Astrocyte (in vitro differentiated cells and primary cell): ENCODE measurements at regions not wholly inside any gene's neighbourhood (a gene's known extent, or its start where the extent isn't known, plus 50 kb on each side); places are given as distances from the start of the nearest gene placed in this dataset.

Source experiments
- DNase-seq: peaks from one replicate; pipeline ENCODE4 v3.0.0-alpha.2; 2010; ENCODE audit warnings: low read depth
- FAIRE-seq: peaks from 2 replicates; lab custom pipeline; 2011; peaks lifted over from hg19 to GRCh38; lab: Jason Lieb, UNC
- H2AFZ ChIP-seq: 2 replicates; pipeline ENCODE4 v1.6.0; 2012; ENCODE audit warnings: low read depth, low read length, inconsistent platforms
- H3K27ac ChIP-seq: 2 replicates; pipeline ENCODE4 v1.5.1; 2011; ENCODE audit warnings: low read depth, low read length, inconsistent platforms
- H3K27me3 ChIP-seq: 2 replicates; pipeline ENCODE4 v1.6.0; 2011; ENCODE audit warnings: low read length, inconsistent platforms; ENCODE audit not compliant: insufficient read depth
- H3K36me3 ChIP-seq: 2 replicates; pipeline ENCODE4 v1.5.1; 2011; ENCODE audit warnings: low read length, inconsistent platforms; ENCODE audit not compliant: insufficient read depth
- H3K4me1 ChIP-seq: 2 replicates; pipeline ENCODE4 v1.5.1; 2011; ENCODE audit warnings: low read length, inconsistent platforms; ENCODE audit not compliant: insufficient read depth
- H3K4me2 ChIP-seq: 2 replicates; pipeline ENCODE4 v1.6.0; 2012; ENCODE audit warnings: low read length, inconsistent platforms
- H3K4me3 ChIP-seq: 2 replicates; pipeline ENCODE4 v1.5.1; 2011; ENCODE audit warnings: low read depth, mild to moderate bottlenecking, low read length, inconsistent platforms; ENCODE audit not compliant: insufficient read depth
- H3K79me2 ChIP-seq: 2 replicates; pipeline ENCODE4 v1.6.0; 2012; ENCODE audit warnings: mild to moderate bottlenecking, low read length, inconsistent platforms; ENCODE audit not compliant: insufficient read depth
- H3K9ac ChIP-seq: 2 replicates; pipeline ENCODE4 v1.6.0; 2012; ENCODE audit warnings: mild to moderate bottlenecking, low read length, inconsistent platforms
- H3K9me3 ChIP-seq: 2 replicates; pipeline ENCODE4 v1.5.1; 2012; ENCODE audit warnings: low read depth, mild to moderate bottlenecking, low read length, inconsistent platforms; ENCODE audit not compliant: insufficient read depth
- H4K20me1 ChIP-seq: 2 replicates; pipeline ENCODE4 v1.6.0; 2012; ENCODE audit warnings: low read length, inconsistent platforms; ENCODE audit not compliant: insufficient read depth
- H3K27ac Mint-ChIP-seq: one replicate; pipeline ENCODE4 v1.8.0; 2021; ENCODE audit warnings: mild to moderate bottlenecking, mixed read lengths; ENCODE audit not compliant: unreplicated experiment
- H3K27me3 Mint-ChIP-seq: one replicate; pipeline ENCODE4 v1.8.0; 2021; ENCODE audit warnings: low read depth, mixed read lengths; ENCODE audit not compliant: unreplicated experiment
- H3K36me3 Mint-ChIP-seq: one replicate; pipeline ENCODE4 v1.8.0; 2021; ENCODE audit warnings: low read depth, mixed read lengths; ENCODE audit not compliant: unreplicated experiment
- H3K4me1 Mint-ChIP-seq: one replicate; pipeline ENCODE4 v1.8.0; 2021; ENCODE audit warnings: low read depth, mixed read lengths; ENCODE audit not compliant: unreplicated experiment
- H3K4me3 Mint-ChIP-seq: one replicate; pipeline ENCODE4 v1.8.0; 2021; ENCODE audit warnings: mild to moderate bottlenecking, moderate library complexity, mixed read lengths; ENCODE audit not compliant: unreplicated experiment
- H3K9me3 Mint-ChIP-seq: one replicate; pipeline ENCODE4 v1.8.0; 2021; ENCODE audit warnings: mild to moderate bottlenecking, mixed read lengths; ENCODE audit not compliant: unreplicated experiment
- EZH2 ChIP-seq: IDR thresholded peaks from 2 replicates; pipeline ENCODE4 v1.6.1; 2012; ENCODE audit warnings: mild to moderate bottlenecking, low read length, inconsistent platforms; ENCODE audit not compliant: insufficient read depth
- TF ChIP-seq, protein P1 (sequence below): IDR thresholded peaks from 2 replicates; pipeline ENCODE4 v1.5.1; 2011; ENCODE audit warnings: low read depth, mild to moderate bottlenecking, inconsistent platforms, low read length, moderate library complexity; ENCODE audit not compliant: insufficient read depth

DNA sequence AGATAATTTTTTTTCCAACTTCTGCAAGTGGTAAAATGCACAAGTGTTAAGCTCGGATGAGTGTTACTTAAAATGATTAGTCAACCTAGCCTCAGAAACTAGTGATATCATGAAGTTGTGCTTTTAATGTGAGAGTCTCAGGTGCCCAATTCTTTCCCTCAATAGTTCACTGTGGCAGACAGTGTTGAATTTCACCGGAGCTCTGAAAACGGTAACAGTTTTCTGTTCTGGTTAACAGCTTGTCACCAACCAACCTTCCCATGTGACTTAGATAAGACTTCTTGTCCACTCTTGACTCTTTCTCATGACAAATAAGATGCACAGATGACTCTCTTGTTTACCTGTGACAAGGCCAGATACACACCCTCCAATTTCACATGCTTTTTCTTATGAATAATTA, 125.5 kb downstream of the OSTF1 start:
- Histone ChIP-seq H3K79me2 (no peaks in the 10 kb centered on the region), H3K4me2 (no peak overlapping the region), H3K4me3 (no peak overlapping the region), H3K36me3 (no peaks in the 10 kb centered on the region), H2AFZ (no peak overlapping the region), H3K9me3 (no peaks in the 10 kb centered on the region), H3K27me3 (no peaks in the 10 kb centered on the region), H4K20me1 (no peaks in the 10 kb centered on the region), H3K9ac (no peak overlapping the region), H3K27ac (no peak overlapping the region), H3K4me1 (no peaks in the 10 kb centered on the region)
- Mint-ChIP-seq H3K27me3 (peaks cover 4% of the 10 kb centered on the region), H3K27ac (no peak overlapping the region), H3K36me3 (no peaks in the 10 kb centered on the region), H3K4me1 (no peaks in the 10 kb centered on the region), H3K9me3 (peaks cover 1% of the 10 kb centered on the region), H3K4me3 (no peak overlapping the region)
- no peak for FAIRE-seq
- no peak for DNase-seq
- TF ChIP-seq, protein P1, sequence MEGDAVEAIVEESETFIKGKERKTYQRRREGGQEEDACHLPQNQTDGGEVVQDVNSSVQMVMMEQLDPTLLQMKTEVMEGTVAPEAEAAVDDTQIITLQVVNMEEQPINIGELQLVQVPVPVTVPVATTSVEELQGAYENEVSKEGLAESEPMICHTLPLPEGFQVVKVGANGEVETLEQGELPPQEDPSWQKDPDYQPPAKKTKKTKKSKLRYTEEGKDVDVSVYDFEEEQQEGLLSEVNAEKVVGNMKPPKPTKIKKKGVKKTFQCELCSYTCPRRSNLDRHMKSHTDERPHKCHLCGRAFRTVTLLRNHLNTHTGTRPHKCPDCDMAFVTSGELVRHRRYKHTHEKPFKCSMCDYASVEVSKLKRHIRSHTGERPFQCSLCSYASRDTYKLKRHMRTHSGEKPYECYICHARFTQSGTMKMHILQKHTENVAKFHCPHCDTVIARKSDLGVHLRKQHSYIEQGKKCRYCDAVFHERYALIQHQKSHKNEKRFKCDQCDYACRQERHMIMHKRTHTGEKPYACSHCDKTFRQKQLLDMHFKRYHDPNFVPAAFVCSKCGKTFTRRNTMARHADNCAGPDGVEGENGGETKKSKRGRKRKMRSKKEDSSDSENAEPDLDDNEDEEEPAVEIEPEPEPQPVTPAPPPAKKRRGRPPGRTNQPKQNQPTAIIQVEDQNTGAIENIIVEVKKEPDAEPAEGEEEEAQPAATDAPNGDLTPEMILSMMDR, result no peak
- no peak for TF ChIP-seq EZH2

DNA sequence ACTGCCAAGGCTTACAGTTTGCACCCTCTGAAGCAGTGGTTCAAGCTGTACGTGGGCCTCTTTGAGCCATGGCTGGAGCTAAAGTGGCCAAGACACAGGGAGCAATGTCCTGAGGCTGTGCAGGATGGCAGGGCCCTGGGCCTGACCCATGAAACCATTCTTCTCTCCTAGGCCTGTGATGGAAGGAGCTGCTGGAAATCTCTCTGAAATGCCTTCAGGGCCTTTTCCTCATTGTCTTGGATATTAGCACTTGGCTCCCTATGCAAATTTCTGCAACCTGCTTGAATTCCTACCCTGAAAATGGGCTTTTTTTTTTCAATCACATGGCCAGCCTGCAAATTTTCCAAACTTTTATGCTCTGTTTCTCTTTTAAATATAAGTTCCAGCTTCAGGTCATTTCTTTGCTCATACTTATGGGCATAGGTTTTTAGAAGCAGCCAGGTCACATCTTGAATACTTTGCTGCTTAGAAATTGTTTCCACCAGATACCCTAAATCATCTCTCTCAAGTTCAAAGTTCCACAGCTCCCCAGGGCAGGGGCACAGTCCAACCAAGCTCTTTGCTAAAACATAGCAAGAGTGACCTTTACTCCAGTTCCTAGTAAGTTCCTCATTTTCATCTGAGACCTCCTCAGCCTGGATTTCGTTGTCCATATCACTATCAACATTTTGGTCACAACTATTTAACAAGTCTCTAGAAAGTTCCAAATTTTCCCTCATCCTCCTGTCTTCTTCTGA, 138.3 kb downstream of the OSTF1 start:
- no peaks in the 10 kb centered on the region for H3K27me3 ChIP-seq
- H3K4me1 ChIP-seq, result peaks cover 2% of the 10 kb centered on the region
- TF ChIP-seq, protein P1, result no peak
- no peak for TF ChIP-seq EZH2
- no peak overlapping the region for H2AFZ ChIP-seq
- no peaks in the 10 kb centered on the region for H4K20me1 ChIP-seq
- no peak overlapping the region for H3K27ac Mint-ChIP-seq
- no peaks in the 10 kb centered on the region for H3K36me3 Mint-ChIP-seq
- H3K9me3 ChIP-seq, result no peaks in the 10 kb centered on the region
- no peak overlapping the region for H3K27ac ChIP-seq
- FAIRE-seq (no peak), DNase-seq (no peak)
- no peaks in the 10 kb centered on the region for H3K79me2 ChIP-seq
- peaks cover 2% of the 10 kb centered on the region for H3K27me3 Mint-ChIP-seq
- H3K9me3 Mint-ChIP-seq, result peaks cover 8% of the 10 kb centered on the region
- no peak overlapping the region for H3K4me2 ChIP-seq
- H3K4me1 Mint-ChIP-seq, result no peaks in the 10 kb centered on the region
- H3K9ac ChIP-seq, result no peak overlapping the region
- no peak overlapping the region for H3K4me3 Mint-ChIP-seq
- H3K36me3 ChIP-seq, result no peaks in the 10 kb centered on the region
- H3K4me3 ChIP-seq, result no peak overlapping the region

DNA sequence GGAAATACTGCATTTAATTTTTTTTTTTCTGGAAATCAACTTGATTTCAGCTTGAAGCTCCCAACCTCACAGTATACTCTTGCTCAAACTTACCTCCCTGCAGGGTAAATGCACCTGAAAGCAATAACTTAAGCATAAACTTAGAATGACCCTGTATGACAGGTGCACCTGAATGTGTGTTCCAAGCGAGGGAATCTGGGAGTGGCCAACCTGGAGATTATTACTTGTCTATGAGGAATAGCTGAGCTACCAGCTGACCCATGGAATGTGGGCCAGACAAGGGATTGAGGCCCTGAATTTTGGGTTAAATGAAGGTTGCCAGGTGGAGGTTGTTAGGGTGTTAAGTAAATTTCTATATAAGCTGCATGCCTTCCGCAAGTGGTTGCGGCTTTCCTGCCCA, 140.6 kb downstream of the OSTF1 start:
- Mint-ChIP-seq H3K27me3 (peaks cover 2% of the 10 kb centered on the region), H3K36me3 (no peaks in the 10 kb centered on the region), H3K4me1 (no peaks in the 10 kb centered on the region), H3K4me3 (no peak overlapping the region), H3K27ac (no peak overlapping the region), H3K9me3 (peaks cover 8% of the 10 kb centered on the region)
- DNase-seq (no peak), FAIRE-seq (no peak)
- no peak overlapping the region for H3K4me2 ChIP-seq
- H3K27me3 ChIP-seq, result no peaks in the 10 kb centered on the region
- H3K4me3 ChIP-seq, result no peak overlapping the region
- TF ChIP-seq, protein P1, result no peak
- TF ChIP-seq EZH2, result no peak
- H2AFZ ChIP-seq, result no peak overlapping the region
- H3K36me3 ChIP-seq, result no peaks in the 10 kb centered on the region
- no peak overlapping the region for H3K27ac ChIP-seq
- H3K79me2 ChIP-seq, result no peaks in the 10 kb centered on the region
- H3K4me1 ChIP-seq, result peaks cover 2% of the 10 kb centered on the region
- H4K20me1 ChIP-seq, result no peaks in the 10 kb centered on the region
- H3K9me3 ChIP-seq, result no peaks in the 10 kb centered on the region
- no peak overlapping the region for H3K9ac ChIP-seq
